NCI-H1436 treated with DMSO at 0.1 percent for 48 hours (cell line): ENCODE measurements at regions not wholly inside any gene's neighbourhood (a gene's known extent, or its start where the extent isn't known, plus 50 kb on each side); places are given as distances from the start of the nearest gene placed in this dataset.
"Not testable (repeated sequence)": the region's sequence is repeated elsewhere in the genome, so short reads cannot be mapped to it uniquely, and the experiment has no call there.

Experiments used
- DNase-seq: peaks from one replicate; lab custom pipeline; 2025; lab: John Stamatoyannopoulos, UW

- DNase-seq, result no peak
These were observed 571.7 kb upstream of the SLC35B3 start for GRCh38 chr6:9007027-9007426.

DNA sequence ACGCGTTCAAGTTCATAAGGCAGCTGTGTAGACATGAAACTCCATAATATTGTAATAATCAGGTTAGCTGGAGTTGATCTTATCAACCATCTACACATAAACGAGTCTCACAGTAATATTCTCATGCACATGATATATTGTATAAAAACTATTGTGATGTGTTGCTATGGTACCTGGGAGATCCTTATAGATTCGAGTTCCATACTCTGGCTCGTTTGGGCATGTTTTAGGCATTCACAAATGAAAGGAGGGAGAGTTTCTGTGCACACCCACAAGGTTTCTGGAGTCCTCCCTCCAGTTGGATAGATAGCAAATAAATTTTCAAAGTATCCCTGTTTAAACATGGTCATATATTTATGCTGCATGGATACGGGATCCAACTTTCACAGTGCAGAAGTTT lies 567.5 kb upstream of the SLC35B3 start:
- no peak for DNase-seq

DNA sequence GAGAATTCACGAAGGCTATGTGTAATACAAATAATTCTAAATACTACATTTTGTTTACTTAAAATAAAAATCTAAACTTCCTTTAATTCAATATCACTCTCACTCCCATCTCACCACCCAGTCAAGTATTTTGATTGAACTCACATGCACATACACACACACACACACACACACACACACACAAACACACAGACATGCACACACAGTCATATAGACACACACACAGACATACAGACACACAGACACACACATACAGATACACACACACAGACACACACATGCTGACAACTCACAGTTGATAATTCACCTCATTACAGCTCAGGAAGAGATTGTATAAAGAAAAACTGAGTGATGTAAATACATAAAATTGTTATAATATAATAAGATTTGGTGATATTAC lies 559.8 kb upstream of the SLC35B3 start:
- DNase-seq, result no peak

DNA sequence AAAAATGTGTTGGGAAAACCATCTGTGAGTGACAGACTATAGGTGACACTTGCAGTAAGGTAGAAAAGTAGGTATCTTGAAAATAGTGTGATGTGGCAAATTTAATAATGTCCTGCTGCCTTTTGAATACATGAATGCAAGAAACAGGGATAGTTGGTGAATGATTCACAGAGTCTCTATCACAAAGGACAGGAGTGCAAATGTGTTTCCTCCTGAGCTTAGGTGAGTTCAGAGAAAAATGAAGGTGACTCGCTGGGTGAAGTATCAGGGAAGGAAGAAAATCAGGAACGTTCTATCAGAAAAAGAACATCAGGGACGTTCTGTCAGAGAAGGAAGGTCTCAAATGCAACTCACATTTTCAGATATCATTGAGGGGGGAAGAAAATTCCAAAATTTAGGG lies 557.8 kb upstream of the SLC35B3 start:
- no peak for DNase-seq

DNA sequence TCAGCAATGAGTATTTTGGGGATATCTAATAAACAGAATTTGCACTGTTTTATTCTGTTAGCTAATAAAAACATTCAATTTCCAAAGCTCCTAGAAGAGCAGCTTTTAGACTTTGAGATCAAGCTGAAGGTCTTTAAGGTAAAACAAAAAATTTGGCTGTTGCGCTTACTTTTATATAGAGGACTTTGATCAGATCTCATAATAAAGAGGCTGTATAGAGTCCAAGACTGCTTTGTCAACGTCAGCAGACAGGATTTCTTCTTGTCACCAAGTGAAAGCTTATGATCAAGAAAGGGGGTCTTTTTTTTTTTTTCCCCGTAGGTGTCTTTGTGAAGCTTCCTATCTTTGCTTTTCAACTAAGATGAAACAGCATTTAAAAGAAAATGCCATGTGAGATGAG lies 556.5 kb upstream of the SLC35B3 start:
- no peak for DNase-seq

- DNase-seq, result no peak
These were observed 554.7 kb upstream of the SLC35B3 start for GRCh38 chr6:8990075-8990474.

- peak; percentile 23 for DNase-seq
These were observed 547.9 kb upstream of the SLC35B3 start for GRCh38 chr6:8983202-8983688.

DNA sequence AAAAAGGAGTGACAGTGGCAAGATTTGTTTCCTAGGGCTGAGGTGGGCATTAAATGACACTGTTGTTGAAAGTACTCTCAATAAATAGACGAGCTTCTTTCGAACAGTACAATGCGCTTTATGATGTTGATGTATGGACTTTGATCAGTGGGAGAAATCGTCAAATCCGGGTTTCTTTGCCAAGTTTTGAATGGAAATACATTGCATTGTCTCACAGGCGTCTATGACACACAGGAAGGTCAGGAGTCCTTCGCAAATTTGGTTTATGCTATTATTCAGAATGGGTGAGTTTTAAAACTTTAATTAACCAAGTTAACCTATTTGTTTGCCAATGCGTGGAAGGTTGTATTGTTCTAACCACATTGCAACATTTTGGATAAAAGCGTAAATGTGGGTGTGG lies 547.3 kb upstream of the SLC35B3 start:
- no peak for DNase-seq

- no peak for DNase-seq
These were observed 538.0 kb upstream of the SLC35B3 start for GRCh38 chr6:8973395-8973794.

- no peak for DNase-seq
These were observed 534.4 kb upstream of the SLC35B3 start for GRCh38 chr6:8969747-8970146.

GRCh38 chr6:8958894-8959511 lies 523.7 kb upstream of the SLC35B3 start:
- DNase-seq, result no peak

DNA sequence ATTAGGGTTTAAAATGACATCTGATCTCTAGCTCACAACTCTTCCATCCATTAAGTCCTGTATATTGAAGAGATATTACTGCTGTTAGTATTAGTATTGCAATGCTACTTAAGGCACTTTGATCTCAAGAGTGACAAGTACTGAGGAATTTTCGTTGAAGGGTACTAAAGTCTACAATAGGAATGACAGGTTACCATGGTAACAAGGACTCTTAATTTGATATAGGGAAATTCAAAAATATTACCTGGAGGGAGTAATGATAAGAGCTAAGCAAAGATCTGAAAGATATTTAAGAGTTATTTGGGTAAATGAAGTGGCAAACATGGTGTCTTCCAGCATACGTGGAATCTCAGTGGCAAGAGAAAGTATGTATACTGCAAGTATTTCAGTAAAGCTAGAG lies 518.0 kb upstream of the SLC35B3 start:
- no peak for DNase-seq

DNA sequence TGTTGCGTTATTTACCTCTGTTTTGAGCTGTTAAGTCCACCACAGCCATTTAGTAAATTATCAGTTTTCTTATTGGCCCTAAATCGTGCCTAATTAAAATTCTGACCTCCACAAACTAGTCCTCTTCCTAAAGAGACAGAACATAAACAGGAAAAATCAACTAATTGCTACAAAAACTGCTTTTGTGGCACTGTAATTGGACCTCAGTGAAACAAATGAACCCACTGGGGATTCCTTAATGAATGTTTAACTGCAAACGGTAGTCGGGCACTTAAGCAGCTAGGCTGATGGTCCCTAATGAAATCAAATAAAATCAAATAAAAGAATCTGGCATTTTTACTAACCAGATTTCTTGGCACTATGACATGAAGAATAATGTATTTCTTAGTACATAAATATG lies 513.4 kb upstream of the SLC35B3 start:
- DNase-seq, result no peak

DNA sequence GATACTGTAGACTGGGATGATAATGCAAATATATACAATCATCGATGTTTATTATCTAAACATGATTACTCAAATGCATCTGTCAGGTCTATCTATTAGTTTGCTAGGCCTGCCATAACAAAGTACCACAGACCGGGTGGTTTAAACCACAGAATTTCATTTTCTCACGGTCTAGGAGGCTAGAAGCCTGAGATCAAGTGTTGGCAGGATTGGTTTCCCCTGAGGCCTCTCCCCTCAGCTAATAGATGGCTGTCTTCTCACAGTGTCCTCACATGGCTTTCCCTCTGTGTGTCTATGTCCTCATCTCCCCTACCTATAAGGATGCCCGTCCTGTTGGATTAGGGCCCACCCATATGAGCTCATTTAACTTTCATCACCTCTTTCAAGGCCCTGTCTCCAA lies 512.6 kb upstream of the SLC35B3 start:
- DNase-seq, result no peak

- no peak for DNase-seq
These were observed 509.2 kb upstream of the SLC35B3 start for GRCh38 chr6:8944548-8944947.

- DNase-seq, result no peak
These were observed 507.7 kb upstream of the SLC35B3 start for GRCh38 chr6:8943073-8943472.

DNA sequence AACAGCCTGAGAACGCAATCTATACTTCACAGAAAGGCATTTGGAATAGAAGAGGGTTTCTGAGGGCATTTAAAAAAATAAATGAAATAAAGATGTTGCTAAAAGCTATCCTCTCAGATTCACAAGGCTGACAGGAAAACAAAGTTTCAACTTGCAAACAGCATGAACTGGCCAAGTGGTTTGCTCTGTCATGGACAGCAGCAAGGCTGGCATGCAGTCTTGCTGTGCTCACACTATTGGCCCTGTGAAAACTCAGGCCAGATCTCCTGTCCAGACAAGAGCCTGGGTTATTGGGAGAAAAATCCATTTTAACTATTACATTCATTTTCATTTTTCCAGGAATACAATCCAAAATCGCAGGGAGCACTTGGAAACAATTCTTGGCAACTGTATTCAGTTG lies 506.2 kb upstream of the SLC35B3 start:
- no peak for DNase-seq

- DNase-seq, result no peak
These were observed 505.0 kb upstream of the SLC35B3 start for GRCh38 chr6:8940356-8940755.

DNA sequence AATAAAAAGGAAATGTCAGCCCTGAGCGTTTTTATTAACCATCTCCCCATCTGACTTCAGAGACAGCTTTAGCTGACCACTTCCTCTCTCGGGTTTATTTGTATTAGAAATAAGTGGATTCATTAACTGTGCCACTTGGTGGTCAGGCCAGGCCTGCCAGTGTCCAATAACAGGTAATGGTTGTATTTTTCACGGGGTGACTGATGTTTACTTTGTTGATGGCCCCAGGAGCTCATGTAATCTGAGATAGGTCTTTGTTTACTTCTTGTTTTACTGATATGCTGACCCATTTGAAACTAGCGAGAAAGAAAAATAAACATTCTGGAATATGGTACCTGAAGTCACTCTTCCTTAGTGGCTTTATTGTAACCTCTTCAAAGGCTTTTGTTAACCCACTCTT lies 504.3 kb upstream of the SLC35B3 start:
- no peak for DNase-seq

DNA sequence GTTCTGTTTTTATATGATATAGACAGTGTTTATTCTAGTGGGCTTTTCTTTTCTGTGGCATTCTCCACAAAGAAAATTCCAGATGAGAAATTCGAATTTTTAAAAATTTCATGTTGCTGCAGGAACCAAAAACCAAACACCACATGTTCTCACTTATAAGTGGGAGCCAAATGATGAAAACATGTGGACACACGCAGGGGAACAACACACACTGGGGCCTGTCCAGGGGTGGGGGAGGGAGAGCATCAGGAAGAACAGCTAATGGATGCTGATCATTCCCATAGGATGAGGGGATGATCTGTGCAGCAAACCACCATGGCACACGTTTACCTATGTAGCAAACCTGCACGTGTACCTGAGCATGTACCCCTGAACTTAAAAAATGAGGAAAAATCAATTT lies 499.0 kb upstream of the SLC35B3 start:
- no peak for DNase-seq

GRCh38 chr6:8930009-8930408 lies 494.7 kb upstream of the SLC35B3 start:
- DNase-seq, result no peak

GRCh38 chr6:8920244-8920643 lies 484.9 kb upstream of the SLC35B3 start:
- DNase-seq, result not testable (repeated sequence)

DNA sequence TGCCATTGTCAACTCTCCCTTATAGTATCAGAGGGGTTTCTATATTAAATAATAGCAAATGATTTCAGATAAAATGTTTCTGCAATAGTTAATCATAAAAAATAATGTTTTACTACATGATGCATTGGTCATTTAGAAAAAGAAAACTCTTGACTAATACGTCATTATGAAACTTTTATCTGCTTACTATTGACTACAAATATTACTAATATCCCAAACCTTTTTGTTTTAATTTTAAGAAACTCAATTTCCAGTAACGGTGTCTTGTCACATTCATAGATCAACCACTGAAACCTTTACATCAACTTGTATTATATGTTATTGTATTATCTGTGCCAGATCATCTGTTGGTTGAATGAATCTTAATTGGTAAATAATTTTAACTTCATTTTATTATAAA lies 482.9 kb upstream of the SLC35B3 start:
- no peak for DNase-seq

DNA sequence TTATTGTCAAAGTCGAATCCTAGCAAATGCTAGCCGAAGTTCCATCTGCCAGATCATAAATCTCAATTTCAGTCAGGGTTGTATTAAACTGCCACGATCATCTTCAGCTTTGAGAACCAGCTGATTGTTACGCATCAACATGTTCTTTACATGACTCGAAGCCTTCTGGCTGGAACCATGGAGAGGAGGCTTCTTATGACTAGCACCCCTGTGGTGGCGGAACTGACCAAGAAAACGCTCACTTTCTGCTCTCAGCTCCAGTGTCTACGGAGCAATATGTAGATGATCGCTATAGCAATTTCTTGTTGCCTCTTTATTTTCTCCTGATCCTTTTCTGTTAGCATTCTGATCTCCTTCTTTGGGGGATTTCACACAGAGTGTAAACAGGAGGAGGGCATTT lies 479.4 kb upstream of the SLC35B3 start:
- DNase-seq, result no peak

DNA sequence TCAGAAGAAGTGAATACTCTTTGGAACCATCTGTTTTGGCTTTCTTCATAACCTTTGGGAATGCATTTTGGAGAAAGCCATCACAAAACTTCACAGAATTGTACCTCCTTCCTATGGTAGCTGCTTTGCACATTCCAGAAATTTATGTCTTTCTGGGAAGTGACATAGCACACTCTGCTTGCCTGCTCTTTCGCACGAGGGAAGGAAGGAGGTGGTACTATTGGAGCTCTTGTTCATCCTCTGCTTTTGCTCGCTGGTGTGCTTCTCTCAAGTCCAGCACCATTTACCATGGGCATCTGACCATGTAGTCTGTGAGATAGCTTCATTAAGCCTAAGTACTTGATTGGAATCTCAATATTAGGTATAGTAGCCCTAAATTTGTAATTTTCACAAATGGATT lies 473.3 kb upstream of the SLC35B3 start:
- DNase-seq, result no peak
